GM19240 (cell line): ENCODE measurements at regions not wholly inside any gene's neighbourhood (a gene's known extent, or its start where the extent isn't known, plus 50 kb on each side); places are given as distances from the start of the nearest gene placed in this dataset.

Experiments used
- DNase-seq: peaks from one replicate; pipeline ENCODE4 v3.0.0; 2011; ENCODE audit warnings: low spot score; ENCODE audit not compliant: insufficient read length

DNA sequence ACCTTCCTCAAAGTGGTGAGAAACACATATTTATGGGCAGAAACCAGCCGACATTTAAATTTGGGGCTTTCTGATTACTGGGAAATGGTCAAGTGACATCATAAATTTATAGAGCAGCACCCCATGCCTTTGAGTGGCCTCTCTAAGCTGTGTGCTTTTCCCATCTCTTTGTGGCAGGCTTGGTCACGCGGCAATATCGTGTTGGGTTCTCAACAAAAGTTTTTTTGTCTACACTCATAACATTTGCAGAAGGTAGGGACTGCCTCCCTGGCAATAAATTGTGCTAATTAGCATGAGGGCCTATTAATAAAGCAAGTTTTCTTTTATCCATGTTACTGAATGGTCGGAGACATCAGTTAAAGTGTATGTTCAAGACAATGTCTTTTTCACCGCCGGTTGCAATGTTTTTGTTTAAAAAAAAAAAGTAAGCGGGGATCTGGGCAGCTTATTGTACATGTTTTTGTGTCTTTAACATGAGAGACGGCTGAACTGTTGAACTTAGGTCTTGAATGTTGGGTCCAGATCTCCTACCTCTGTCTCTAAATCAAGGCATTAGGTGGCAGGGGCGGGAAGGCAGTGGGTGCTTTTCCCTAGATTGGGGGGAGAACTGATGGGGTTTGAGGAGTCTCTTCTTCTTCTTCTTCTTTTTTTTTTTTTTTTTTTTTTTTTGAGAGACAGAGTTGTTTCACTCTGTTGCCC is 193.3 kb downstream of the PHETA1 start:
- DNase-seq: no peak

DNA sequence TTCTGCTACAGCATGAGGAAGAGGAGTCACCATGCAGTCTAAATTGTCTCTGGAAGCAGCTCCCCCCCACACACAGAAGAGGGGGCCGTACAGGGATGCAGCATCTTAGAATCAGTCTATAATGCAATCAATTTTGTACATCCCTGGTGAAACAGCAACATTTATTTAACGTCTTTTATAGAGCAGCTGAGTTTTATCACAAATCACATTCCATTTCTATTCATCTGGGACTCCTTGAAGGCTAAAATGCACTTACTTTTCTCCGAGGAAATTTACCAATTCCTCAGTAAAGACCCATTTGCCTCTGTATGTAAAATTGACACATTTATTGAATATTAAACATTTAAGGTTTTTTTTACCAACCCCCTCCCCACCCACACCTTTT is 193.9 kb downstream of the PHETA1 start:
- no peak for DNase-seq

DNA sequence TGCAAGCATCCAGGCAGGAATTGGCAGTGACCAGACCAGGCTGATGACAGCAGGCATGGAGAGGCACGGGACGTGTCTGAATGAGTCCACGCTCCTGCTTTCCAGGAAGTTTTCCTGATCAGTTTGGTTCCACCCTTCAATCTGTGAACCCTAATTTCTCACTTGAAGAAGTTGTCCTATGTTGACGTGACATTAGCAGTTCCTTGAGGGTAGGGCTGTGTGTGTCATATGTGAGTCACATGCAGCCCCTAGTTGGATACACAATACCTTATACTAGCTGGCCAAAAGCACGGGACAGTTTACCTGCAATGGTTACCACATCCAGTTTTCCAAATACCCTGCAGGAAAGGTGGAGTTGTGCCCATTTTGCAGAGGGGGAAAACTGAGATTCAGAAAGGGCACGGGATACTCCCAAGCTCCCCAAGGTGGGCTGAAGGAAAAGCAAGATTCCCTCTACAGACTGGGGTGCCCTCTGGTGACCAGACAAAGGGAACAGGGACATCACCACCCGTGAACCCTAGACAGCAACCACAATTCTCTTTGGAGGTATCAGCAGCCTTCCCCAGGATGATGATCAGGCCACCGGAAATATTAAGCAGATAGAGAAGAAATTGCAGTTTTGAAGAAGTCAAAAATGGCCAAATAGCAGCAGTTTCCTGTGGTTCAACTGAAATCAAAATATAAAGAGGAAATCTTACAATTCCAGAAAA is 194.5 kb downstream of the PHETA1 start:
- no peak for DNase-seq

DNA sequence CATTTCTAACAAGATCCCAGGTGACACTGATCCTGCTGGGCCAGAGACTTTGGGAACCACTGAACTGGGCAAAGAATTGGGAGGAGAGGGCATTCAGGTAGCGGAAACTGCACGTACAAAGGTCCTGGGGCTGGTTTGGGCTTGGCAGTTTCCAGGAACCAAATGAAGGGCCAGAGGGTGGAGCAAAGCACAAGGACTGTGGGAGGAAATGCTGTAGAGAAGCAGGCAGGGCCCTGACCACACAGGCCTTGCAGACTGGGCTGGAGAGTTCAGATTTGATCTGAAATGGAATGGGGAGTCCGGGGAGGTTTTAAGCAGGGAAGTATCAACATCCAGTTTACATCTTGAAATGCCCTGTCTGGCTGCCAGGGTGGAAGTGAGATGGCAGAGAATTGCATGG is 195.1 kb downstream of the PHETA1 start:
- DNase-seq: no peak

DNA sequence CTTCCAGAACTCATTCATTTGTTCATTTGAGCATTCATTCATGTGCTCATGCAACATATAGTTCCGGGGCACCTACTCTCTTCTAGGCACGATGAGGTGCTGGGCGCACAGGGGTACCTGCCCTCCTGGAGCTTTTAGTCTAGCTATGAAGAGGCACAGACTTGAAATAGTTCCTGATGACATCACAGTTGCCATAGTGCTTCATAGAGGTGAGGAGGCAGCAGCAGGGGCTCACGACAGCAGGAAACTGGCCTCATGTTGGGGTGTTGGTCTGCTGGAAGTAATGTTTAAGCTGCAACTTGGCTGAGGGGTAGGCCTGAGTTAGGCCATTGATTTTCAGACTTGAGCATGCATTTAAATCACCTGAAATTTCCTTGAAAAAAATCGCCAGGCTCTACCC is 195.5 kb downstream of the PHETA1 start:
- DNase-seq: no peak

DNA sequence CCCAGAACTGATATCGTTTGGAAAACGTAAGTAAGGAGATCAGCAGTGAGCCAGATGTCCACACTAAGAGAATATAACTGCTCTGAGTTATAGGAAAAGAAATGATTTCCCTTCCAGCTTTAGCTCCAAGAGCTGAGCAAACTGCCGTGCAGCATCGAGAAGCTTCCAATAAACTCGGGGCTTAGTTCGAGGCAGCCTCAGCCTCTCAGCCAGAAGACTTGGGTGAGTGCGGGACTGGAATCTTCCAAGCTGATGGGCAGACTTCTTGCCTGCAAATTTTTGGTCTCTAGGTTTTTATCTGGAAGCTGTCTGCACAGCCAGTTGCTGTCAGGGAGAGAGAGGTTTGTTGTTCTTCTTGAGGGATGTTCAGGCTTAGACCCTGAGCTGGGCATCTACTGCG is 196.1 kb downstream of the PHETA1 start:
- DNase-seq: no peak

DNA sequence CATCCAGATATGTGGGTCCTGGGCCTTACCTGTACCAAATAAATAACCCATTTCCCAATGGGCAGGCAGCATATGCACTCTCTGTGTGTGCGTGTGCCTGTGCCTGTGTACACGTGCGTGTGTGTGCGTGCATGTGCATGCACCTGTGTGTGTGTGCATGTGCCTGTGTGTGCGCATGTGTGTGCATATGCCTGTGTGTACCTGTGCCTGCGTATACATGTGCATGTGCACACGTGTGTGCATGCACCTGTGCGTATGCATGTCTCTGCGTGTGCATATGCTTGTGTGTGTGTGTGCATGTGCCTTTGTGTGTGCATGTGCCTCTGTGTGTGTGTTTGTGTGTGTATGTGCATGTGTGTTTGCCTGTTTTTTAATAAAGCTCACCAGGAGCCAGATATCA is 197.1 kb downstream of the PHETA1 start:
- no peak for DNase-seq

DNA sequence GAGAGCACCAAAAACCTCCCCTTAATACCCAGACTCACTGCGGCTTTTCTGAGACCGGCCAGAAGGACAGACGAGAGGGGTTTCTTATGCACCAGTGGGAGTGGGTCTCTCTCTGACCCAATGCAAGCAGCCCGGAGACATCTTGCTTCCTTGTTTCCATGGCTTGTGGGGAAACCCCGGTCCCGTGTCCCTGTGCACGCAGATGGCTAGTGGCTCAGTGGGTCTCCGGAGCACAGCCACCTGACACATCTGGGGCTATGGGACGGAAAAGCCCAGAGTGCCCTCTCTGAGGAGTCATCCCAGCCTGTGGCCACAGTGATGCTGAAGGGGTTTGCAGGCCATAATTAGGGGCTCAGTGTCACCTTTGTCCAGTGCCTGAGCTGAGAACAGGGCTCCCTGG is 197.6 kb downstream of the PHETA1 start:
- DNase-seq: no peak

DNA sequence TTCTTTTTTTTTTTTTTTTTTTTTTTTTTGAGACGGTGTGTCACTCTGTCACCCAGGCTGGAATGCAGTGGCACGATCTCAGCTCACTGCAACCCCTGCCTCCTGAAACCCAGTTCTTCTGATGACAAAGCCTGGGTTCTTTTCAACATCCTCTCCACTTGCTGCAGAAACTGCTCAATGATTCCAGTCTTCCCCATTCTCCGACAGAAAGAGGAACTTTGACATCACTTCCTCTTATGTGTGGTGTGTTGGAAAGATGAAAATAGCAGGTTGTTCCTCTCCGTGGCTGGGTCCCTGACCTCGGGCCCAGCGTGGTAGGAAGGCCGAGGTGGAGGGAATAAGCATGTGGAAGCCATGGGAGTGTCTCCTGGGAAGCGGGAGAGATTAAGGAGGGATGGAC is 198.4 kb downstream of the PHETA1 start:
- no peak for DNase-seq

DNA sequence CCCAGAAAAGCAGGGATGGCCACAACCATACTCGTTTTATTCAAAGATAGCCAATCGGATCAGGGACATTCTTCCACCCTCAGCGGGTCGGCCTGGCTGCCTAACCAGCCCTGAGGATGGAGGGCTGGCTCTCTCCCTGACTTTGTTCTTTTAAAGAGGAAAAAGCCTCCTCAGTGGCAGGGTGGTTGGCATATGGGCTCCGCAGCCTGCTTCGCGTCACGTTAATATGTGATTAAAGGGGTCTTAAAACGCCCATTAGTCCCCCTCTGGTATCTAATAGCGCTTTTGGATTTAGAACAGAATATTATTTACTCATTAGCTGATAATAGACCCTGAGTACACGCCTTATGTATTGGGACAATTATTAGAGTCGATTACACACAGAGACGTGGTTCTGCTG is 199.4 kb downstream of the PHETA1 start:
- no peak for DNase-seq

DNA sequence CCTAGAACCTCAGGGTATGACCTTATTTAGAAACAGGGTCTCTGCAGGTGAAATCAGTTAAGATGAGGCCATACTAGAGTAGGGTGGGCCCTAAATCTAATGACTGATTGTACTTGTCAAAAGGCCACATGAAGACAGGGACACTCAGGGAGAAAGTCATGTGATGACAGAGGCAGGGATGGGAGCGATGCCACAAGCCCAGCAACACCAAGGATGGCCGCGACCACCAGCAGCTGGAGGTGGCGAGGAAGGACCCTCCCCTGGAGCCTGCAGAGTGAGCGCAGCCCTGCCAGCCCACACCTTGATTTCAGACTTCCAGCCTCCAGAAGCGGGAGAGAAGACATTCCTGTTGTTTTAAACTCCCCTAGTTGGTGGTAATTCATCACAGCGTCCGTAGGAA is 199.9 kb downstream of the PHETA1 start:
- DNase-seq: no peak

DNA sequence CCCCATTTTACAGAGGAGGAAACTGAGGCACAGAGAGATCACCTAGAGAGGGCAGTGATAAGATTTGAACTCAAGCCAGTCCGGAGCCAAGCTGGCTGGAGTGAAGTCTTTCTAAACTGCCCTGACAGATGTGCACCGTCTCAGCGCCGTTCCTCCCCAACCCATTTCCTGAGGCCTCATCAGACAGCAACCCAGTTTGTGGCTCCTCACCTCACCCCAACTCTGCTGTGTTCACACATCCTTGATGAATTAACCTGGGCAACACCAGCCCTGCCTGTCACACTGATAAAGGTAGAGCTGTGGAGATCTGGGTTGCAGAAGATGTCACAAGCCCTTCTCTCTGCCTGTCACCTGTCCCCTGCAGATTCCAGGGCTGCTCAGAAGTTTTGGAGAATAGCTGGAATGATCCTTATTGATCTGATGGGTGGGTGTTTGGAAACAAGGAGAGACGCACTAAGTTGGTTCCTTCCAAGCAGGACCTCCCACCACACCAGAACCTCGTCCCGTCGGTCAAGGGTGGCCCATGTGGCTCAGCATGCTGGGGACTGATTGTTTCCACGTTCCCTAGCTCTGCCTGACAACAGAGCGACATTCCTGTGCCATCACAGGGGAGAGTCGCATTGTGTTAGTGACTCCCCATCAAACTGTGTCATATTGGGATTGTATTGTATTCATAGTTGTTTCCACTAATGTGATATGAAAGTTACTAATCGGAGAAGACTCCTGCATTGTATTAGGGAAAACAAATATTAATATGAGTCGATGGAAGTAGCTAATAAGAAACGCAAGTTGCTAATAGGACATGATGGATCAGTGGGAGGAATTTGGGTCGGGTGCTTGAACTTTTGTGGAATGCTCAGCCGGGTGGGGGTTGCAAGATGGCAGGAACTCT is 200.6 kb downstream of the PHETA1 start:
- DNase-seq: no peak

DNA sequence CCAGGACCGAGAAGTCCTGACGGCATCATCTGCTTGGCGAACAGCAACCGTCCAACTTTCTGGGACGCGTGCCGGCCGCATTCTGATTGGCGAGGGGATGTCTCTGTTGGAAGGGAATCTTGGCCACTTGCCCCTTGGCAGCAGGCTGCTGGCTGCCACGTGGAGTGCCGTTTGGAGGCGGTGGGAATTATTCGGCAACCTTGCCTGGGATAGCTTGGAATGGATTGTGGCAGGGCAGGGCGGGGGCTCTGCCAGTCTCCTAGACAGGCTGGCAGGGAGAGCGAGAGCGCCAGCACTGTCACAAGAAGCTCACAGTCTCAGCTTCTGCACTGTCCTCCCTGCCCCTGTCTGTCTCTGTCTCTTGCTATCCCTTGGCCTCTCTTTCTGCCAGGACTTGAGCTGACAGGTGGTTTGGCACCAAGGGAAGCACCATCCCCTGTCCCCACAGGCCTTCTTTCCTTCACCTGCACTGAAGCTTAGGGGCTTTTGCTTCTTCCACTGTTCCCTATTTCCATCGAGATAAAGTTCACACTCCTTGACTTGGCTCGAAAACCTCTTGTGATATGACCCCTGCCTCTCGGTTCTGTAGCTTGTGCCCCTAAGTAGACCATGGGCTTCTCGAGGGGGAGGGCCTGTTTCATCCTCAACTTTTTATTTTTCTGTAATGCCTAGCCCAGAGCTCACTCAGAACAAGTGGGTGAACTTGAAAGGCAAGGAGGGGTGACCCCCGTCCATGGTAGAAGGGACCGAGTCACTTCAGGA is 201.9 kb downstream of the PHETA1 start:
- no peak for DNase-seq

DNA sequence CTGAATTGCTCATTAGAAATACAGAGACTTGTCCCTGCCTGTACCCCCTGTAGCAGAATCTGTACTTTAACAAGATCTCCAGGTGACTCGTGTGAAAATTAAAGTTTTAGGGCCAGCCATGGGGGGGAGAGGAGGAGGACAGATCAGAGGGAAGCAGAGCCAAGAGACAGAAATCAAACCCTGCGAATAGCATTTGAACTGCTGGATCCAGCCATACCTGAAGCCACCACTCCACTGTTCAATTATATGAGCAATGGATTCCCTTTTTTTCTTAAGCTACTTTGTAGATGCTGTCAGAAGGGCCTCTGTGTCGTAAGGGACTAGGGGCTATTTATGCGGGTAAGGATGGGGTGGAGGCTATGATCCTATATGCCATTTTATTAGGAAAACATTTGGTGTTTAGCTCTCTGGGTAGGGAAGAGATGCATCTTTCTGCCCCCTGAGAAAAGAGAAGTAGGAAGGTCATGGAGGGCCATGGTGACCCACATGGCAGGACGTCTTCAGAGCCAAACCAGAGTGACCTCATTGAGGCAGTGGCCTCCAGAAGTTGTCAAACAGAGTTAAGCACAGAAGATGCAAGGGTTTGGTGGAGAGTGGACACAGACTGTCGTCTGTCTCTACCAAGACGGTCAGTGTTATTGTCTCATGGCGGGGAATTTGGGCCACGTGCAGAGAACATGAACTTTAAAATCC is 203.9 kb downstream of the PHETA1 start:
- DNase-seq: no peak

DNA sequence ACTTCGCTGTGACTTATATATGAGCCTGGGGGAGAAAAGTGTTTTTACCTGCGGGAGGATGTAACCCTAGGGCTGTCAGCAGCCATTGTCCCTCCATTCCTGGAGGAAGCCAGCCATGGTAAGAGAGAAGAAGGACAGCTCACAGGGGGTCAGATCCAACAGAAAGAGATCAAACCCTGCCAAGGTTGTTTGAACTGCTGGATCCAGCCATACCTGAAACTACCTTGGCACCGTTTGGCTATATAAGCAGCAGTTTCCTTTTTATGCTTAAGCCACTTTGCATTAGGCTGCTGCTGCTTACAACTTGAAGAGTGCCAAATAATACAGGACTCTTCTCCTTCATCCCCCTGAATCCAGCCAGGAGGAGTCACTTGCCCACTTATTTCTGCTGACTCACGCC is 205.5 kb downstream of the PHETA1 start:
- no peak for DNase-seq

DNA sequence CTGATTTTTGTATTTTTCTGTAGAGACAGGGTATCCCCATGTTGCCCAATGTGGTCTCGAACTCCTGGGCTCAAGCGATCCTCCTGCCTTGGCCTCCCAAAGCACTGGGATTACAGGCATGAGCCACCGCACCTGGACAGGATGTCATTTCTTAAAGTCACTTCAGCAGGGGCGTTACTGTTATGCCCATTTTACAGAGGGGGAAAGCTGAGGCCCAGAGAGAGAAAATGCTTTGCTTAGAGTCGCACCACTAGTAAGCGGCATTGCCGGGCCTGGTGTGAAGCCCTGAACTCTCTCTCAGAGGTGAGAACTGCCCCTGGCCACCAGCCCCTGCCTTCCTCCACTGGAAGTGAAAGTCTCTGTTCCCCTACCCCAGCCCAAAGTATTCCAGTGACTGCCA is 207.0 kb downstream of the PHETA1 start:
- DNase-seq: no peak

DNA sequence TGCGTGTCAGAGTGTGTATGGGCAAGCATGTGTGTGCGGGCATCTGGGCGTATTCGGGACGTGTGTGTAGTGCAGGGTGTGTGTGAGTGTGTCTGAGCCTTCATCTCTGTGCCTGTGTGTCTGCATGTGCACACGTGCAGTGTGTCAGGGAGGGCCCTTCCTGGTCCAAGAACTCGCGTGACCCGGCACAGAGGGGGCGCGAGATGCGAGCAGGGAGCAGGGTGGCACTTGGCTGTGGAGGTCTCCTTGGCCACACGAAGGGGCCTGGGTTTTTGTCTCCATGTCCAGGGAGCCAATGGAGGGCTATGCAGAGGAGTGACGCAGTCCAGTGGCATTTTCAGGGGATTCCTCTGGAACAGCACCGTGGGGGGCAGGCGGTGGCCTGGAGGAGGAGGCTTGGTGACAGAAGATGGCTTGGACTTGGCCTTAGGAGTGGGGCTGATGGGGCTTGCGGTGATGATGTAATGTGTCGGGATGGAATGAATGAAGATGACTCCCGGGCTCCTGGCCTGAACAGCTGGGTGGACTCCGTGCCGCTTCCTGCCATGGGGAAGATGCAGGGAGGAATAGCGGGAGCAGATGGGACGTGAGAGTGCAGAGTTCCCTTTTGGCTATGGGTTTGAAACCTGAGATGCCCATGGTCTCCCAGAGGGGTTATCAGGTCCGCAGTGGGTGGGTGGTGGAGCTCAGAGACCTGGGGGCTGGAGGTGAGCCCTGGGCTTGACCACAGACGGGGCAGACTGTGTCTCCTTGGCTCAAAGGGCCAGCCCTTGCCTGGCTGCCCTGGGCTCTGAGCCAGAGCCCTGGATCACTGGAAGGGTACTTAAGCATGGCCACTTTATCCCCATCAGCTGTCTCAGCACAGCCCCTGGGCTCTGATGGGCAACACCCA is 208.3 kb downstream of the PHETA1 start:
- no peak for DNase-seq

DNA sequence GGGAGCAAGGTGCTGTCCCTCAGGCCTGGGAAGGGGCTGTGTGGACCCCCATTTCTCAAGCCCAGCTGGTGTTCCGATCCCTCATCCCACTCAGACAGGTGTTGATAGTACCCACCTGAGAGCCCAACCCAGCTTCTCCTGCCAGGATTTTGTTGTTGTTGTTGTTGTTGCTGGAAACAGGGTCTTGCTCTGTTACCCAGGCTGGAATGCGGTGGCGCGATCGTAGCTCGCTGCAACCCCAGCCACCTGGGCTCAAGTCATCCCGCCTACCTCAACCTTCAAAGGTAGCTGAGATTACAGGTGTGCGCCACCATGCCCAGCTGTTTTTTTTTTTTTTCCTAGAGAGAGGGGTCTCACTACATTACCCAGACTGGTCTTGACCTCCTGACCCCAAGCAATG is 209.9 kb downstream of the PHETA1 start:
- no peak for DNase-seq

DNA sequence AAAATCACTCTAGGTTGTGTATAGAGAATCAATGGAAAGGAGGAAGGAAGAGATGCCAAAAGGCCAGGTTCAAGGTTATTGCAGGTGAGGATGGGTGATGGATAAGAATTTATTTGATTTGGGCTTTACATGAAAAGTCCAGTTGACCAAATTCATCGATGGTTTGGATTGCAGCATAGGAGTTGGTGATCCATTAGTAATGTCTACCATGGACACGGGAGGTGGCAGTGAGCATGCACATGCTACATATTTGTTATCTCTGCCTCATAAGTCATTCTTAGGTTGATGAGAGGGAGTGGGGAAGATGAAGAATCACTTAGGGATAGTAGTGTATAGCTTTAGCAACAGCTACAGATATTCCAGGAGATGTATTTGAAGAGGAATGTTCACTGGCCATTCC is 211.4 kb downstream of the PHETA1 start:
- DNase-seq: no peak

DNA sequence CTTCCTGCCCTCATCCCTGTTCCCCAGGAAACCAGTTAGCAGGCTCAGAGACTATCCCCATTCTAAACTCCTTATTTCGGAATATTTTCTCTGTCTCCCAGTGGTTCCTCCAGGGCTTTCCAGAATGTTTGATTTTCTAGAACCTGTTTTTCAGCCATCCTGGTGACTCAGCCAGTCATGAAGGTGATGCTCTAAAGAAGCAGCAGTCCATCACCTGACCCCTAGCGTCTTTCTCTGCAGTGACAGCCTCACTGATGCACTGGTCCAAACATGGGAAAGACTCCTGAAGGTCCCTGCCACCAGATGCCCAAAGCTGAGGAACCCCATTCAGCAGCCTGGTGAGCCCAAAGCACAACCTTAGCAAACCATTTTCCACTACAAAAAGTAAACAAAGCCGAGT is 212.6 kb downstream of the PHETA1 start:
- no peak for DNase-seq
